ENCODE measurements at regions not wholly inside any gene's neighbourhood (a gene's known extent, or its start where the extent isn't known, plus 50 kb on each side); places are given as distances from the start of the nearest gene placed in this dataset.

DNA sequence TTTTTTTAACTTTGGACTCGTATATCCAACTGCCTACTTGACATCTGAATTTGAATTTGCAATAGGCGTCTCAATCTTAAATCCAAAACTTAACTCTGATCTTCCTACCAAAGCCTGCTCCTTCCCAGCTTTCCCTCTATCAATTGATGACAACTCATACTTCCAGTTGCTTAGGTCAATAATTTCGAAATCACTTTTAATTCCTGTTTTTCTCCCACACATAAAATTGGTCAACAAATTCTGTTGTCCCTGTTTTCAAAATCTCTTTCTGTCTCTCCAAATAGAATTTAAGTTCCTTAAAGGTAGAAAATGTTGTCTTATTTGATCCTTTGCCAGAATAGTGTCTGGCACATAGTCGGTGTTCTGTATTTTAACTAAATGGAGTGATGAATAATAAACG is 332.4 kb downstream of the SATB1 start:
- Histone ChIP-seq H2BK120ac (ENCODE audit: low read depth, low read length) (no peak overlapping the region), H3K4me3 (ENCODE audit: low read length) (no peak overlapping the region), H3K4me2 (ENCODE audit: low read length) (no peak overlapping the region), H3K4me1 (ENCODE audit: control insufficient read depth, low read depth, low read length) (no peaks in the 10 kb centered on the region), H3K79me1 (ENCODE audit: low read length) (no peaks in the 10 kb centered on the region), H3K23ac (ENCODE audit: low read length) (no peak overlapping the region), H3K18ac (ENCODE audit: low read length) (no peak overlapping the region), H4K5ac (ENCODE audit: low read length) (no peak overlapping the region), H3K36me3 (ENCODE audit: control insufficient read depth, insufficient read depth, low read length) (no peaks in the 10 kb centered on the region), H3K27ac (ENCODE audit: low read depth, low read length) (no peak overlapping the region), H3K9ac (ENCODE audit: low read length) (no peak overlapping the region), H3K56ac (ENCODE audit: low read length) (no peak overlapping the region), H3K4ac (ENCODE audit: low read depth, low read length) (no peak overlapping the region), H3K79me2 (ENCODE audit: control insufficient read depth, insufficient read depth, low read length) (no peaks in the 10 kb centered on the region), H2BK5ac (ENCODE audit: low read length) (no peak overlapping the region), H2AK5ac (ENCODE audit: low read length) (no peak overlapping the region), H3K27me3 (ENCODE audit: insufficient read depth, low read length, poor library complexity) (no peaks in the 10 kb centered on the region), H2BK15ac (replicated peaks; ENCODE audit: low read depth) (no peak overlapping the region), H4K8ac (ENCODE audit: low read depth, low read length) (no peak overlapping the region)
- no peak for DNase-seq
- no CpG with 5 or more reads among the region's 5 CpGs for WGBS (ENCODE audit: extremely low coverage, insufficient coverage, low lambda C conversion rate)

DNA sequence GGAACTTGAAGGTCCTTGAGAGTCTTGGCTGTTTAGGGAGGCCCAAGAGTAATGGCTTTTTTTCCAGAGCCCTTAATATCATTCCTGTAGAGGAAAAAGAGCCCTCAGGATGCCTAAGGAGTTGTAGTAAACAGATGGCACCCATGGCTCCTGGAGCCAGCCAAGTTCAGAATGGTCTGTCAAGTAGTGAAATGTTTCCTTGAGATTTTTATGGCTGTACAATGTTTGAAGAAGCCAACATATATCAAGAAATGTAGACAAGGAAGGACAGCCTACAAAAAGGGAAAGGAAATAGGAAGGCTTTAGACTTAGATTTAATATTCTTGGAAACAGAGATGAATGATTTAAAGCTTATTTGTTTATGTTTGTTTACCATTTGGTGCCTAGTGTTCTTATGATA is 334.8 kb downstream of the SATB1 start:
- no peak overlapping the region for H3K27ac ChIP-seq (ENCODE audit: low read depth, low read length)
- H3K27me3 ChIP-seq (ENCODE audit: insufficient read depth, low read length, poor library complexity) = no peaks in the 10 kb centered on the region
- H3K79me1 ChIP-seq (ENCODE audit: low read length) = no peaks in the 10 kb centered on the region
- no peak overlapping the region for H3K23ac ChIP-seq (ENCODE audit: low read length)
- H2BK5ac ChIP-seq (ENCODE audit: low read length) = no peak overlapping the region
- H3K4ac ChIP-seq (ENCODE audit: low read depth, low read length) = no peak overlapping the region
- no peaks in the 10 kb centered on the region for H3K36me3 ChIP-seq (ENCODE audit: control insufficient read depth, insufficient read depth, low read length)
- no peak overlapping the region for H3K56ac ChIP-seq (ENCODE audit: low read length)
- H3K79me2 ChIP-seq (ENCODE audit: control insufficient read depth, insufficient read depth, low read length) = no peaks in the 10 kb centered on the region
- H3K4me3 ChIP-seq (ENCODE audit: low read length) = no peak overlapping the region
- no peak overlapping the region for H3K4me2 ChIP-seq (ENCODE audit: low read length)
- H2BK120ac ChIP-seq (ENCODE audit: low read depth, low read length) = no peak overlapping the region
- H2BK15ac ChIP-seq (replicated peaks; ENCODE audit: low read depth) = no peak overlapping the region
- H3K18ac ChIP-seq (ENCODE audit: low read length) = no peak overlapping the region
- DNase-seq = no peak
- H4K8ac ChIP-seq (ENCODE audit: low read depth, low read length) = no peak overlapping the region
- H4K5ac ChIP-seq (ENCODE audit: low read length) = no peak overlapping the region
- no peak overlapping the region for H2AK5ac ChIP-seq (ENCODE audit: low read length)
- H3K9ac ChIP-seq (ENCODE audit: low read length) = no peak overlapping the region
- no peaks in the 10 kb centered on the region for H3K4me1 ChIP-seq (ENCODE audit: control insufficient read depth, low read depth, low read length)

DNA sequence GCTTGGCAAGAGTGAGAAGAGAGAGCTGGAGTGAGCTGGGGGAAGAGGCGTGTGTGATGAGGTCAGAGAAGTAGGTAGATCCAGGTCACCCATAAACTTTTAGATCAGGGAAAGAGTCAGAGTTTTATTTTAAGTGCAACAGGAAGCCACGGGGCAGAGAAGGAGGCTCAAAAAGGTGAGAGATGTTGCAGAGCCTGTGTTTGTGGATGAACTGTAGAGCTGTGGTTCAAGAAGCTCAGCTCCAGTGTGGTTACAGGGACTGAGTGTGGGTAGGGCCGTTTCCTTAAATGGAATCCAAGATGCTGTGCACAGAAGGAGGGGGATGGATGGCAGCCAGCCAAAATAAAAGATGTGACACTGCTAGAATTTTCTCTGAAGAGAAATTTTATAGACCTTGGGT is 337.2 kb downstream of the SATB1 start:
- no peak overlapping the region for H2BK120ac ChIP-seq (ENCODE audit: low read depth, low read length)
- no peak overlapping the region for H3K23ac ChIP-seq (ENCODE audit: low read length)
- no peak overlapping the region for H4K5ac ChIP-seq (ENCODE audit: low read length)
- no peaks in the 10 kb centered on the region for H3K36me3 ChIP-seq (ENCODE audit: control insufficient read depth, insufficient read depth, low read length)
- no peaks in the 10 kb centered on the region for H3K27me3 ChIP-seq (ENCODE audit: insufficient read depth, low read length, poor library complexity)
- no peaks in the 10 kb centered on the region for H3K4me1 ChIP-seq (ENCODE audit: control insufficient read depth, low read depth, low read length)
- no peak overlapping the region for H3K27ac ChIP-seq (ENCODE audit: low read depth, low read length)
- no peak overlapping the region for H2BK5ac ChIP-seq (ENCODE audit: low read length)
- H4K8ac ChIP-seq (ENCODE audit: low read depth, low read length) = no peak overlapping the region
- no peak overlapping the region for H2BK15ac ChIP-seq (replicated peaks; ENCODE audit: low read depth)
- H3K4me3 ChIP-seq (ENCODE audit: low read length) = no peak overlapping the region
- H3K18ac ChIP-seq (ENCODE audit: low read length) = no peak overlapping the region
- no peak overlapping the region for H3K4ac ChIP-seq (ENCODE audit: low read depth, low read length)
- H2AK5ac ChIP-seq (ENCODE audit: low read length) = no peak overlapping the region
- H3K4me2 ChIP-seq (ENCODE audit: low read length) = no peak overlapping the region
- no peak for DNase-seq
- no peak overlapping the region for H3K9ac ChIP-seq (ENCODE audit: low read length)
- no peaks in the 10 kb centered on the region for H3K79me1 ChIP-seq (ENCODE audit: low read length)
- H3K79me2 ChIP-seq (ENCODE audit: control insufficient read depth, insufficient read depth, low read length) = no peaks in the 10 kb centered on the region
- WGBS (ENCODE audit: extremely low coverage, insufficient coverage, low lambda C conversion rate) = no CpG with 5 or more reads among the region's 3 CpGs
- no peak overlapping the region for H3K56ac ChIP-seq (ENCODE audit: low read length)

DNA sequence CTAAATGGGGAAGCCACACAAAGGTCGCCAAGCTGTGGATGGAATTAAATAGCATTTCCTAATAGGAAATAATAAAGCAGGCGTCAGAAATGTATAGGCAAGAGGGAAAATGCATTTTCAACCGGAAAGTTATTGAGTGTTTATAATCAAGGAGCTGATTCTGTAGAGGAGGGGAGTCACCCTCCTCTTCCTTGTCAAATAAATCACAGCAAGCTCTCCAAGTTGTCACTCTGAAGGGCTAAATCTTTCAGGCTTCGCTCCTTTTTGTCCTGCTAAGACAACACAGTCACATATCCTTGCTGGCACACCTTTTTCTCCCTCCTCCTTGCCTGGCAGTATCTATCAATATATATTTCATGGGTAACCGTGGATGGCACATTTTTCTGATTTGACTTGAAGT is 338.4 kb downstream of the SATB1 start:
- Histone ChIP-seq H2BK120ac (ENCODE audit: low read depth, low read length) (no peak overlapping the region), H3K4me1 (ENCODE audit: control insufficient read depth, low read depth, low read length) (no peaks in the 10 kb centered on the region), H2BK15ac (replicated peaks; ENCODE audit: low read depth) (no peak overlapping the region), H3K4me3 (ENCODE audit: low read length) (no peak overlapping the region), H3K23ac (ENCODE audit: low read length) (no peak overlapping the region), H3K4me2 (ENCODE audit: low read length) (no peak overlapping the region), H3K9ac (ENCODE audit: low read length) (no peak overlapping the region), H3K27me3 (ENCODE audit: insufficient read depth, low read length, poor library complexity) (no peaks in the 10 kb centered on the region), H4K5ac (ENCODE audit: low read length) (no peak overlapping the region), H3K79me1 (ENCODE audit: low read length) (no peaks in the 10 kb centered on the region), H3K27ac (ENCODE audit: low read depth, low read length) (no peak overlapping the region), H3K18ac (ENCODE audit: low read length) (no peak overlapping the region), H2AK5ac (ENCODE audit: low read length) (no peak overlapping the region), H3K36me3 (ENCODE audit: control insufficient read depth, insufficient read depth, low read length) (no peaks in the 10 kb centered on the region), H3K4ac (ENCODE audit: low read depth, low read length) (no peak overlapping the region), H4K8ac (ENCODE audit: low read depth, low read length) (no peak overlapping the region), H3K56ac (ENCODE audit: low read length) (no peak overlapping the region), H2BK5ac (ENCODE audit: low read length) (no peak overlapping the region), H3K79me2 (ENCODE audit: control insufficient read depth, insufficient read depth, low read length) (no peaks in the 10 kb centered on the region)
- DNase-seq = no peak
- WGBS (ENCODE audit: extremely low coverage, insufficient coverage, low lambda C conversion rate) = no CpG with 5 or more reads among the region's 5 CpGs

GRCh38 chr3:18086078-18086477 is 339.1 kb downstream of the SATB1 start:
- DNase-seq = no peak
- Histone ChIP-seq H2BK15ac (replicated peaks; ENCODE audit: low read depth) (no peak overlapping the region), H2BK5ac (ENCODE audit: low read length) (no peak overlapping the region), H3K27me3 (ENCODE audit: insufficient read depth, low read length, poor library complexity) (no peaks in the 10 kb centered on the region), H3K18ac (ENCODE audit: low read length) (no peak overlapping the region), H3K79me2 (ENCODE audit: control insufficient read depth, insufficient read depth, low read length) (no peaks in the 10 kb centered on the region), H3K36me3 (ENCODE audit: control insufficient read depth, insufficient read depth, low read length) (no peaks in the 10 kb centered on the region), H4K8ac (ENCODE audit: low read depth, low read length) (no peak overlapping the region), H3K79me1 (ENCODE audit: low read length) (no peaks in the 10 kb centered on the region), H3K4me1 (ENCODE audit: control insufficient read depth, low read depth, low read length) (no peaks in the 10 kb centered on the region), H3K4ac (ENCODE audit: low read depth, low read length) (no peak overlapping the region), H4K5ac (ENCODE audit: low read length) (no peak overlapping the region), H3K4me2 (ENCODE audit: low read length) (no peak overlapping the region), H3K4me3 (ENCODE audit: low read length) (no peak overlapping the region), H2AK5ac (ENCODE audit: low read length) (no peak overlapping the region), H3K23ac (ENCODE audit: low read length) (no peak overlapping the region), H3K27ac (ENCODE audit: low read depth, low read length) (no peak overlapping the region), H3K56ac (ENCODE audit: low read length) (no peak overlapping the region), H3K9ac (ENCODE audit: low read length) (no peak overlapping the region), H2BK120ac (ENCODE audit: low read depth, low read length) (no peak overlapping the region)
- no CpG with 5 or more reads among the region's 7 CpGs for WGBS (ENCODE audit: extremely low coverage, insufficient coverage, low lambda C conversion rate)

- H2BK5ac ChIP-seq (ENCODE audit: low read length) = no peak overlapping the region
- no peak overlapping the region for H3K56ac ChIP-seq (ENCODE audit: low read length)
- no peak overlapping the region for H3K27ac ChIP-seq (ENCODE audit: low read depth, low read length)
- no peak overlapping the region for H3K23ac ChIP-seq (ENCODE audit: low read length)
- H3K79me1 ChIP-seq (ENCODE audit: low read length) = no peaks in the 10 kb centered on the region
- no peaks in the 10 kb centered on the region for H3K27me3 ChIP-seq (ENCODE audit: insufficient read depth, low read length, poor library complexity)
- no peak overlapping the region for H3K9ac ChIP-seq (ENCODE audit: low read length)
- H3K4me1 ChIP-seq (ENCODE audit: control insufficient read depth, low read depth, low read length) = no peaks in the 10 kb centered on the region
- H3K18ac ChIP-seq (ENCODE audit: low read length) = no peak overlapping the region
- H2AK5ac ChIP-seq (ENCODE audit: low read length) = no peak overlapping the region
- no peak overlapping the region for H2BK15ac ChIP-seq (replicated peaks; ENCODE audit: low read depth)
- H3K4me3 ChIP-seq (ENCODE audit: low read length) = no peak overlapping the region
- H3K4ac ChIP-seq (ENCODE audit: low read depth, low read length) = no peak overlapping the region
- H3K79me2 ChIP-seq (ENCODE audit: control insufficient read depth, insufficient read depth, low read length) = no peaks in the 10 kb centered on the region
- no peak for DNase-seq
- no peaks in the 10 kb centered on the region for H3K36me3 ChIP-seq (ENCODE audit: control insufficient read depth, insufficient read depth, low read length)
- H4K8ac ChIP-seq (ENCODE audit: low read depth, low read length) = no peak overlapping the region
- H2BK120ac ChIP-seq (ENCODE audit: low read depth, low read length) = no peak overlapping the region
- no peak overlapping the region for H4K5ac ChIP-seq (ENCODE audit: low read length)
- WGBS (ENCODE audit: extremely low coverage, insufficient coverage, low lambda C conversion rate) = 100% methylated on average over 2 of the region's 4 CpGs
- H3K4me2 ChIP-seq (ENCODE audit: low read length) = no peak overlapping the region
These were observed 339.7 kb downstream of the SATB1 start for GRCh38 chr3:18085429-18085828.
